GM21360 (cell line): ENCODE measurements at regions not wholly inside any gene's neighbourhood (a gene's known extent, or its start where the extent isn't known, plus 50 kb on each side); places are given as distances from the start of the nearest gene placed in this dataset.

Experiments used
- ATAC-seq: cut with Tn5 transposase; IDR thresholded peaks from one replicate; pipeline ENCODE4 v1.9.1; 2021; ENCODE audit warnings: mild to moderate bottlenecking, moderate library complexity; ENCODE audit not compliant: unreplicated experiment

DNA sequence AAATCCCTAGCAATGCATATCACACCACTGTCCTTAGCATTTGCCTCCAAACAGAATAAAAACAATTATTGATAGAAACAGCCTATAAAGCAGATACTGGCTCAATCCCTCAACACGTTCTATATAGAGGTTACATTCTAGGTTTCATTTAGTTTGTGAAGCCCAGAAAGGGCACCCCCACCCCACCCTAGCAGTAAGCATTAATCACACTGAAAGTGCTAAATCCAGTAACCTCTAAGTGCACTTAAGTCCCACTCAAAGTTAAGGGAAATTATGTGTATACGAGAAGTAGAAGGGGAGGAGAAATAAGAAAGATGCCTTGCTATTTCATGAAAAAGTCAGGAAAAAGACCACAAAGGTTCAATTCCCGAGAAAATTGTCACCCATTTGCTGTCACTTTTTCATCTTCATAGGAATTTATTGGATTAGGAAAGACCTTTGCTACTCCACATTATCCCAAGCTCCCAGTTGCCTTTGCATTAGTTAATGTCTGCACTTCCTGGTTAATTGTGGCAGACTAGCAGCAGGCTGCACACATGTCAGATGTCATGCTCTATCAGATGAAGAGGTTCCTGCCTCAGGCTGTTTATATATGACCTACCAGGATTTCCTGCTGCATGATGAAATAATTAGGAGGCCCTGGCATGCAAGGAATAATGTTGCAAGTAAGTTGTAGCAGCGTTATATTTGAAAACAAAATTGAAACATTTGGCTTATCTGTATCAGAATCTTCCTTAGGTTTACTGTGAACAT, 54.5 kb upstream of the LHX8 start:
- ATAC-seq = no peak

DNA sequence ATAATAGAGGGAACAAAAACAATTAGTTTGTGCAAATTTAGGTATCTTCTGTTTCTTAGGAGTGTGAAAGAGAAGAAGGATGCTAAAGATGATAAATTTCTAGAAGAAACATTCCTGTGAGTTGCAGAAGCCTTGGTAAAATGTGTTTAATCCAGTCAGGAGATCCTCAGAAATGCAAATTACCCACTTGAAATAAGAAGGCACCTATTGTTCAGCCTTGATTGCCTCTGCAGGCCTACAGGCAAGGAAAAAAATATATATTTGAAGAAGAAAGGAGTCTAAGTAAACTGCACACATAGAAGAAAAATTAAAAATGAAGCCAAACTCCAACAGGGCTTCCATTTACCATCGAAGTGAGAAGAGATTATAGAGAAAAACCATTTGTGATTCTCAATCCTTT, 51.0 kb upstream of the LHX8 start:
- ATAC-seq = no peak

DNA sequence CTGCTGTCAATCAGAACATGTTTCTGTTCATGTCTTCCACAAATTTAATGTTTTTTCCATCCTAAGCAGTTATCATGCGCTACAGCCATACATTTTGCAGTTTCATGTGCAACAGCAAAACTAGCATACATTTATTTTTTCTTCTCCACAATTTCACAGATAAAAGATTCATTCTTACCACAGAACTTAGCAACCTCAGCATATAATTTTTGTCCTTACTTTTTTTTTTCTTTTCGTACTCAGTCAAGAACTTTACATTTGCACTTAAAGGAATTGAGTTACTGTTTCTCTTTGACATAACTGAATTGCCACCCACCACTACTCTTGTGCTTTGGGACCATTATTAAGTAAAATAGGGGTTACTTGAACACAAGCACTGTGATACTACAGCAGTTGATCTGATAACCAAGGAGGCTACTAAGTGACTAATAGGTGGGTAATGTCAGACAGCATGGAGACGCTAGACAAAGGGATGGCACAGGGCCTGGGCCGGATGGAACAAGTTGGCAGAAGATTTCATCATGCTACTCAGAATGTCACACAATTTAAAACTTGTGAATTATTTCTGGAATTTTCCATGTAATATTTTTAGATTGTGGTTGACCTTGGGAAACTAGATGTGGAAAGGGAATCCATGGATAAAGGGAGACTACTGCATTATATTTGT, 50.2 kb upstream of the LHX8 start:
- ATAC-seq = no peak
